Liver (tissue), 8 donors: ENCODE measurements at regions not wholly inside any gene's neighbourhood (a gene's known extent, or its start where the extent isn't known, plus 50 kb on each side); places are given as distances from the start of the nearest gene placed in this dataset.

Experiments
- DNase-seq: peaks from one replicate; pipeline ENCODE4 v3.0.0-alpha.2; 2017; ENCODE audit warnings: low spot score
- H3K27ac ChIP-seq, 2 donors: one replicate each; pipeline ENCODE4 v1.7.0; 2013; ENCODE audit warnings: inconsistent platforms in 2 of 2, low read length in 2 of 2, control low read depth in 1 of 2, low read depth in 1 of 2, mild to moderate bottlenecking in 1 of 2
- H3K27me3 ChIP-seq, 4 donors: one replicate each; pipeline versions ENCODE4 v1.6.1 to v1.7.0; 2013; ENCODE audit warnings: low read length in 3 of 4, inconsistent platforms in 1 of 4, mild to moderate bottlenecking in 1 of 4, moderate library complexity in 1 of 4; ENCODE audit not compliant: control insufficient read depth in 4 of 4, insufficient read depth in 4 of 4
- H3K36me3 ChIP-seq, 4 donors: one replicate each; pipeline versions ENCODE4 v1.6.1 to v1.7.0; 2013; ENCODE audit warnings: low read length in 3 of 4, mild to moderate bottlenecking in 3 of 4, low read depth in 1 of 4, moderate library complexity in 1 of 4; ENCODE audit not compliant: control insufficient read depth in 4 of 4, insufficient read depth in 3 of 4
- H3K4me1 ChIP-seq, 4 donors: one replicate each; pipeline versions ENCODE4 v1.6.1 to v1.7.0; 2013; ENCODE audit warnings: low read length in 3 of 4, mild to moderate bottlenecking in 3 of 4, moderate library complexity in 1 of 4; ENCODE audit not compliant: control insufficient read depth in 4 of 4, insufficient read depth in 4 of 4
- H3K4me3 ChIP-seq, 3 donors: one replicate each; pipeline versions ENCODE4 v1.6.1 to v1.7.0; 2013; ENCODE audit warnings: low read length in 3 of 3, control low read depth in 1 of 3, low read depth in 1 of 3, mild to moderate bottlenecking in 1 of 3
- H3K9ac ChIP-seq, 2 donors: one replicate each; pipeline ENCODE4 v1.7.0; 2013; ENCODE audit warnings: low read length in 2 of 2, mild to moderate bottlenecking in 2 of 2, moderate library complexity in 2 of 2, control low read depth in 1 of 2, low read depth in 1 of 2
- H3K9me3 ChIP-seq, 4 donors: one replicate each; pipeline versions ENCODE4 v1.6.1 to v1.7.0; 2013; ENCODE audit warnings: low read length in 3 of 4; ENCODE audit not compliant: control insufficient read depth in 4 of 4
- ATF3 ChIP-seq: IDR thresholded peaks from 2 replicates; pipeline ENCODE4 v1.6.1; 2016; ENCODE audit warnings: antibody characterized with exemption
- CTCF ChIP-seq: fragments of 150-350 bp; IDR thresholded peaks from 2 replicates; pipeline ENCODE4 v1.5.1; 2017; ENCODE audit warnings: improper control_type of control experiment, low read depth, low read length; ENCODE audit not compliant: missing input control
- EGR1 ChIP-seq, 2 donors: IDR thresholded peaks; 2 replicates each; pipeline ENCODE4 v1.6.1; 2016 to 2018; ENCODE audit warnings: antibody characterized with exemption in 2 of 2, low read depth in 2 of 2
- FOXA1 ChIP-seq: IDR thresholded peaks from 2 replicates; pipeline ENCODE4 v1.6.1; 2016; ENCODE audit warnings: antibody characterized with exemption
- FOXA2 ChIP-seq: IDR thresholded peaks from 2 replicates; pipeline ENCODE4 v1.6.1; 2016; ENCODE audit warnings: antibody characterized with exemption
- GABPA ChIP-seq, 2 donors: IDR thresholded peaks in 1 of 2; conservative IDR thresholded peaks in 1 of 2; 2 replicates each; pipeline ENCODE4 v1.6.1; 2016; ENCODE audit warnings: antibody characterized with exemption in 2 of 2, mild to moderate bottlenecking in 1 of 2, moderate library complexity in 1 of 2
- HNF4A ChIP-seq, 2 donors: conservative IDR thresholded peaks; 2 replicates each; pipeline ENCODE4 v1.6.1; 2016; ENCODE audit warnings: antibody characterized with exemption in 2 of 2, mild to moderate bottlenecking in 2 of 2
- HNF4G ChIP-seq: IDR thresholded peaks from 2 replicates; pipeline ENCODE4 v1.6.1; 2016; ENCODE audit warnings: antibody characterized with exemption
- JUND ChIP-seq, 2 donors: IDR thresholded peaks; 2 replicates each; pipeline ENCODE4 v1.6.1; 2016; ENCODE audit warnings: antibody characterized with exemption in 2 of 2
- NR2F2 ChIP-seq: IDR thresholded peaks from 2 replicates; pipeline ENCODE4 v1.6.1; 2016; ENCODE audit warnings: antibody characterized with exemption
- RAD21 ChIP-seq, 2 donors: IDR thresholded peaks; 2 replicates each; pipeline ENCODE4 v1.6.1; 2016; ENCODE audit warnings: antibody characterized with exemption in 2 of 2, mild to moderate bottlenecking in 2 of 2
- REST ChIP-seq: IDR thresholded peaks from 2 replicates; pipeline ENCODE4 v1.6.1; 2016; ENCODE audit warnings: antibody characterized with exemption, mild to moderate bottlenecking
- RXRA ChIP-seq, 2 donors: IDR thresholded peaks; 2 replicates each; pipeline ENCODE4 v1.6.1; 2017 to 2018; ENCODE audit warnings: antibody characterized with exemption in 2 of 2, mild to moderate bottlenecking in 1 of 2
- SP1 ChIP-seq: IDR thresholded peaks from 2 replicates; pipeline ENCODE4 v1.6.1; 2018; ENCODE audit warnings: antibody characterized with exemption, mild to moderate bottlenecking
- TAF1 ChIP-seq: conservative IDR thresholded peaks from 2 replicates; pipeline ENCODE4 v1.6.1; 2016; ENCODE audit warnings: antibody characterized with exemption, mild to moderate bottlenecking
- YY1 ChIP-seq: IDR thresholded peaks from 2 replicates; pipeline ENCODE4 v1.6.1; 2016; ENCODE audit warnings: antibody characterized with exemption, mild to moderate bottlenecking
- ZBTB33 ChIP-seq: IDR thresholded peaks from 2 replicates; pipeline ENCODE4 v1.6.1; 2016; ENCODE audit warnings: antibody characterized with exemption
- WGBS: extraction: QIAGEN DNeasy Blood & Tissue Kit; methylation state at CpG from one replicate; pipeline ENCODE4 v1.1.7; 2013; 5-methylcytosine and 5-hydroxymethylcytosine counted together
- TF ChIP-seq, protein P1 (sequence below): IDR thresholded peaks from 2 replicates; pipeline ENCODE4 v1.6.1; 2016; ENCODE audit warnings: antibody characterized with exemption
- donor health status: healthy.
- donor health status: healthy.
- donor health status: healthy.
- donor health status: healthy.
- donor health status: healthy.

DNA sequence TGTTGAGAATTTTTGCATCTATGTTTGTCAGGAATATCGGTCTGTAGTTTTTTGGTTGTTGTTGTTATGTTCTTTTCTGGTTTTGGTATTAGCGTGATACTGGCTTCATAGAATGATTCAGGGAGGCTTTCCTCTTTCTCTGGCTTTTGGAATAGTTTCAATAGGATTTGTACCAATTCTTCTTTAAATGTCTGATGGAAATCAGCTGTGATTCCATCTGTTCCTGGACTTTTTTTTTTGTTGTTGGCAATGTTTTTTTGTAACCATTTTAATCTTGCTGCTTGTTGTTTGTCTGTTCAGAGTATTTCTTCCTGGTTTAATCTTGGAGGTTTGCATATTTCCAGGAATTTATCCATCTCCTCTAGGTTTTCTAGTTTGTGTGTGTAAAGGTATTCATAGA is 81.5 kb upstream of the GK2 start:
- Histone ChIP-seq H3K4me1 (no peaks in the 10 kb centered on the region), H3K9me3 (peaks cover 0 to 2% (median 0%) of the 10 kb centered on the region in 4 donors), H3K9ac (no peak overlapping the region), H3K27me3 (peaks cover 0 to 2% (median 0%) of the 10 kb centered on the region in 4 donors), H3K36me3 (no peaks in the 10 kb centered on the region), H3K27ac (no peak overlapping the region), H3K4me3 (no peak overlapping the region)
- whole genome bisulfite sequencing: 86% methylated on average over 2 of the region's 2 CpGs
- DNase-seq: no peak
- TF ChIP-seq HNF4A (conservative IDR thresholded peaks at IDR 0.05) (no peak), FOXA1 (no peak), FOXA2 (no peak), ATF3 (no peak), GABPA (IDR thresholded peaks at IDR 0.05 in 1 of 2, conservative IDR thresholded peaks at IDR 0.05 in 1 of 2) (no peak), HNF4G (no peak), TAF1 (no peak)
- TF ChIP-seq, protein P1, sequence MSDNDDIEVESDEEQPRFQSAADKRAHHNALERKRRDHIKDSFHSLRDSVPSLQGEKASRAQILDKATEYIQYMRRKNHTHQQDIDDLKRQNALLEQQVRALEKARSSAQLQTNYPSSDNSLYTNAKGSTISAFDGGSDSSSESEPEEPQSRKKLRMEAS: no peak

- no peaks in the 10 kb centered on the region for H3K4me1 ChIP-seq
- 83% methylated on average over 2 of the region's 2 CpGs for WGBS
Measured at GRCh38 chr4:79476196-79476595, 68.2 kb upstream of the GK2 start.

More at GRCh38 chr4:79476196-79476595, 68.2 kb upstream of the GK2 start:
- H3K9me3 ChIP-seq: no peaks in the 10 kb centered on the region
- no peak for DNase-seq
- no peak overlapping the region for H3K9ac ChIP-seq
- no peaks in the 10 kb centered on the region for H3K27me3 ChIP-seq
- H3K36me3 ChIP-seq: no peaks in the 10 kb centered on the region
- TF ChIP-seq HNF4G (no peak), GABPA (IDR thresholded peaks at IDR 0.05 in 1 of 2, conservative IDR thresholded peaks at IDR 0.05 in 1 of 2) (no peak), CTCF (no peak), JUND (IDR thresholded peaks at IDR 0.05) (no peak), YY1 (no peak), TAF1 (no peak), NR2F2 (no peak), EGR1 (IDR thresholded peaks at IDR 0.05; ENCODE audit: low read depth in 2 of 2) (no peak), REST (no peak), ZBTB33 (no peak), FOXA2 (no peak), RAD21 (IDR thresholded peaks at IDR 0.05) (no peak), RXRA (IDR thresholded peaks at IDR 0.05) (no peak), ATF3 (no peak), HNF4A (conservative IDR thresholded peaks at IDR 0.05) (no peak), FOXA1 (no peak), SP1 (no peak)
- TF ChIP-seq, protein P1: no peak
- no peak overlapping the region for H3K4me3 ChIP-seq
- H3K27ac ChIP-seq: no peak overlapping the region
